Right lobe of liver (tissue), 4 donors: ENCODE measurements at regions not wholly inside any gene's neighbourhood (a gene's known extent, or its start where the extent isn't known, plus 50 kb on each side); places are given as distances from the start of the nearest gene placed in this dataset.

Source experiments
- POLR2A ChIP-seq: fragments of 450-650 bp; IDR thresholded peaks from one replicate; pipeline ENCODE4 v1.6.1; 2017; ENCODE audit warnings: antibody characterized with exemption, mild to moderate bottlenecking
- TF ChIP-seq, protein P1 (sequence below), 4 donors: fragments of 200-600 bp in 3 of 4; fragments of 450-650 bp in 1 of 4; IDR thresholded peaks; one replicate each; pipeline versions ENCODE4 v1.5.1 to v1.8.0; 2016 to 2022; ENCODE audit warnings: antibody characterized with exemption in 4 of 4, mild to moderate bottlenecking in 2 of 4
- donor health status: DM: no; HTN: no; CAD: no.
- donor health status: DM: no; HTN: no; CAD: no.
- donor health status: DM: no; HTN: yes; CAD: no.

DNA sequence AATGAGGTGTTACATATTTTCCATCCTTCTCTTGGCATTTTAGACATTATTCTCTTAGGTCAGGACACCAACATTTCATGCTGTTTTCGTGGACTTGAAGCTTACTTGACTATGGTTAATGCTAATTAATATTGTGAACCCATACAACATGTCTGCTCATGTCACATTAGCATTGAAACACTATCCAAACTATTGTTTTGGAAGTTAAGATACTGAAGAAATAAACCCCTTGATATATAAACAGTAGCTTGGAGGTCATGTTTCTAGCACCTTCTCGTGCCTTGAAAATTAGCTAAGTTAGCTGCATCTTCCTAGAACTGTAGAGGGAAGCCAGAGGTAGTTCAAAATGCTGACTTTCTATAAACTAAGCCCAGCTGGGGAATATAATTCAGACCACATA lies 288.8 kb downstream of the LTN1 start:
- TF ChIP-seq, protein P1, sequence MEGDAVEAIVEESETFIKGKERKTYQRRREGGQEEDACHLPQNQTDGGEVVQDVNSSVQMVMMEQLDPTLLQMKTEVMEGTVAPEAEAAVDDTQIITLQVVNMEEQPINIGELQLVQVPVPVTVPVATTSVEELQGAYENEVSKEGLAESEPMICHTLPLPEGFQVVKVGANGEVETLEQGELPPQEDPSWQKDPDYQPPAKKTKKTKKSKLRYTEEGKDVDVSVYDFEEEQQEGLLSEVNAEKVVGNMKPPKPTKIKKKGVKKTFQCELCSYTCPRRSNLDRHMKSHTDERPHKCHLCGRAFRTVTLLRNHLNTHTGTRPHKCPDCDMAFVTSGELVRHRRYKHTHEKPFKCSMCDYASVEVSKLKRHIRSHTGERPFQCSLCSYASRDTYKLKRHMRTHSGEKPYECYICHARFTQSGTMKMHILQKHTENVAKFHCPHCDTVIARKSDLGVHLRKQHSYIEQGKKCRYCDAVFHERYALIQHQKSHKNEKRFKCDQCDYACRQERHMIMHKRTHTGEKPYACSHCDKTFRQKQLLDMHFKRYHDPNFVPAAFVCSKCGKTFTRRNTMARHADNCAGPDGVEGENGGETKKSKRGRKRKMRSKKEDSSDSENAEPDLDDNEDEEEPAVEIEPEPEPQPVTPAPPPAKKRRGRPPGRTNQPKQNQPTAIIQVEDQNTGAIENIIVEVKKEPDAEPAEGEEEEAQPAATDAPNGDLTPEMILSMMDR (IDR thresholded peaks at IDR 0.05), result no peak
- TF ChIP-seq POLR2A, result no peak
